Left lung (tissue), 4 donors: ENCODE measurements at regions not wholly inside any gene's neighbourhood (a gene's known extent, or its start where the extent isn't known, plus 50 kb on each side); places are given as distances from the start of the nearest gene placed in this dataset.
A peak's percentile ranks its signal among the peaks of the same experiment; 100 is the strongest.

Source experiments
- ATAC-seq: fragments of 200-7000 bp; cut with Tn5 transposase; one replicate; pipeline ENCODE4 v1.9.1; 2020; ENCODE audit warnings: moderate library complexity
- DNase-seq, 4 donors: peaks; one replicate each; pipeline ENCODE4 v3.0.0-alpha.2; 2013 to 2020
- H3K27ac ChIP-seq, 2 donors: fragments of 200-600 bp; sonication (generic) in 1 of 2; one replicate each; pipeline versions ENCODE4 v1.5.0 to v1.8.0; 2020 to 2021
- H3K27me3 ChIP-seq, 2 donors: fragments of 200-600 bp; sonication (generic) in 1 of 2; one replicate each; pipeline versions ENCODE4 v1.5.0 to v1.8.0; 2020 to 2021
- H3K36me3 ChIP-seq, 2 donors: fragments of 200-600 bp; sonication (generic) in 1 of 2; one replicate each; pipeline versions ENCODE4 v1.5.0 to v1.8.0; 2020 to 2021
- H3K4me1 ChIP-seq, 2 donors: fragments of 200-600 bp; one replicate each; pipeline ENCODE4 v1.8.0; 2021
- H3K4me3 ChIP-seq, 2 donors: fragments of 200-600 bp; sonication (generic) in 1 of 2; one replicate each; pipeline versions ENCODE4 v1.5.0 to v1.8.0; 2020 to 2021; ENCODE audit warnings: mild to moderate bottlenecking in 1 of 2
- H3K9me3 ChIP-seq, 2 donors: fragments of 200-600 bp; sonication (generic) in 1 of 2; one replicate each; pipeline versions ENCODE4 v1.5.0 to v1.8.0; 2020 to 2021
- intact Hi-C, 2 donors: fragments of 100-400 bp; cut with DNase I; formaldehyde crosslinking; loops; one replicate each; pipeline versions ENCODE4 v1.11.2 to v1.14.2; 2022
- TF ChIP-seq, protein P1 (sequence below), 2 donors: fragments of 200-600 bp; sonication (generic) in 1 of 2; IDR thresholded peaks; one replicate each; pipeline versions ENCODE4 v1.5.0 to v1.8.0; 2021; ENCODE audit warnings: antibody characterized with exemption in 2 of 2
- donor health status: DM: no; HTN: yes; CAD: no.
- donor health status: DM: no; HTN: no; CAD: no.

DNA sequence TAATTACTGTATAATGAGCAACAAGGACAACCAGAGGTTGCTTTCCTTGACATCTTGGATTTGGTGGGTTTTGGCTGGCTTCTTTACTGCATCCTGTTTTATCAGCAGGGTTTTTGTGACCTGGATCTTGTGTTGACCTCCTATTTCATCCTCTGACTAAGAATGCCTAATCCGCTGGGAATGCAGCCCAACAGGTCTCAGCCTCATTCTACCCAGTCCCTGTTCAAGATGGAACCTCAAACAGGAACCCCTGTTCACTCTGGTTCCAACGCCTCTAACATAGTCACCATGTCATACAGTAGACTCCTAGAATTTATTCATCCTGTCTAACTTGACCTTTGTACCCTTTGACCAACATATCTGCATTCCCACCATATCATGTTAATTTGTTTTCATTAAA, 183.8 kb upstream of the SOX9 start:
- H3K27me3 ChIP-seq = no peaks in the 10 kb centered on the region
- no peak overlapping the region for H3K4me3 ChIP-seq
- no peak for DNase-seq
- no peaks in the 10 kb centered on the region for H3K9me3 ChIP-seq
- H3K27ac ChIP-seq = no peak overlapping the region
- H3K4me1 ChIP-seq = no peaks in the 10 kb centered on the region
- TF ChIP-seq, protein P1, sequence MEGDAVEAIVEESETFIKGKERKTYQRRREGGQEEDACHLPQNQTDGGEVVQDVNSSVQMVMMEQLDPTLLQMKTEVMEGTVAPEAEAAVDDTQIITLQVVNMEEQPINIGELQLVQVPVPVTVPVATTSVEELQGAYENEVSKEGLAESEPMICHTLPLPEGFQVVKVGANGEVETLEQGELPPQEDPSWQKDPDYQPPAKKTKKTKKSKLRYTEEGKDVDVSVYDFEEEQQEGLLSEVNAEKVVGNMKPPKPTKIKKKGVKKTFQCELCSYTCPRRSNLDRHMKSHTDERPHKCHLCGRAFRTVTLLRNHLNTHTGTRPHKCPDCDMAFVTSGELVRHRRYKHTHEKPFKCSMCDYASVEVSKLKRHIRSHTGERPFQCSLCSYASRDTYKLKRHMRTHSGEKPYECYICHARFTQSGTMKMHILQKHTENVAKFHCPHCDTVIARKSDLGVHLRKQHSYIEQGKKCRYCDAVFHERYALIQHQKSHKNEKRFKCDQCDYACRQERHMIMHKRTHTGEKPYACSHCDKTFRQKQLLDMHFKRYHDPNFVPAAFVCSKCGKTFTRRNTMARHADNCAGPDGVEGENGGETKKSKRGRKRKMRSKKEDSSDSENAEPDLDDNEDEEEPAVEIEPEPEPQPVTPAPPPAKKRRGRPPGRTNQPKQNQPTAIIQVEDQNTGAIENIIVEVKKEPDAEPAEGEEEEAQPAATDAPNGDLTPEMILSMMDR (IDR thresholded peaks at IDR 0.05) = no peak
- H3K36me3 ChIP-seq = no peaks in the 10 kb centered on the region
- intact Hi-C loops = no loop called here
- ATAC-seq = no peak

DNA sequence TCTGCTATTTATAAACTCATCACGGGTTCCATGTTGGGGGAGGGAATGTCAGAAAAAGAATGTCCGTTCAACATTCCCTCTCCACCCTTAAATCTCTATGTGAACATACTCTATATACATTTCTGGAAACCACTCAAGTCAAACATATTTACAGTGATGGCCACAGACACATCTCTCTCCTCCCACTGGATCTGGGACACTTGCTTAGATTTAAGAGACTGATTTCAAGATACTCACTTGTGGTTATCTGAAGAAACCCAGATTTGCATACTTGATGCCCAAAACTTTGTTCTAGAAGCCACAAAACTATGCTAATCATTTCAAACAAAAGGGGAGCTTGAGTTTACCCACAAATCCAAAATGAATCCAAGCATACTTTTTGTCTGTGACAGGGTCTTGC, 182.9 kb upstream of the SOX9 start:
- no peaks in the 10 kb centered on the region for H3K9me3 ChIP-seq
- no peak for ATAC-seq
- intact Hi-C loops = no loop called here

DNA sequence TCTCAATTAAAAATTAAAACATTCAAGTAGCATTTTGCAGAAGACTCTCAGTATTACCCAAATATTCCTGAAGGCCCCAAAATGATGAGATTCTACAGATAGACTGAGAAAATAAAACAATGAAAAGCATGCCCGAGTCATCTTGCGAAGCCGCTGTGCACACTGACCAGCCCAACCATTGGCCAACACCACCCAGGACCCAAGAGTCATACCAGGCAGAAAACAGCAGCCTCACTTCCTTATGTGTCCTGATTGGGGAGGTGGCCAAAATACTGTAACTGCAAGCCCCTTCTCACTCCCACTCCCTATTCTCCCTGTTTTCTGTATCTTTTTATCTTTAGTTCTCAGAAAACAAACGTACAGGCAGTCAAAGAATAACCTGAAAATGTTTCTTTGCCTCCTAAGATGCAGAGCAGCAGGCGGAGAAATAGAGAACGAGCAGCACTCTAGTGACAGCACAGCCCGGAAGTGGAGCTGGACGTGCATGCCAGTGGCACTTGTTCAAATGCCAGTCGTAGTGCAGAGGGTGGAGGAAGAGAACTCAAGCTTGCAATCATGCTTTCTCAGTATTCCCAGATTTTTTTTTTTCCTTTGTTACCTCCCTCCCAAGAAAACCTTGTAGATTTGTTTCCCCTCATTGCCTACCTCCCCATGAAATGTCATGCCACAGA, 182.3 kb upstream of the SOX9 start:
- Histone ChIP-seq H3K4me3 (no peak overlapping the region), H3K4me1 (no peaks in the 10 kb centered on the region), H3K36me3 (no peaks in the 10 kb centered on the region), H3K27me3 (no peaks in the 10 kb centered on the region), H3K9me3 (no peaks in the 10 kb centered on the region), H3K27ac (no peak overlapping the region)
- TF ChIP-seq, protein P1 (IDR thresholded peaks at IDR 0.05) = no peak
- DNase-seq (peak in 1 of 4 donors; percentile 28), ATAC-seq (peak; percentile 77)
- intact Hi-C loops = no loop called here

More for the DNA sequence above, 182.9 kb upstream of the SOX9 start:
- no peak for DNase-seq
- no peaks in the 10 kb centered on the region for H3K36me3 ChIP-seq
- TF ChIP-seq, protein P1 (IDR thresholded peaks at IDR 0.05) = no peak
- H3K4me1 ChIP-seq = no peaks in the 10 kb centered on the region
- no peaks in the 10 kb centered on the region for H3K27me3 ChIP-seq
- no peak overlapping the region for H3K4me3 ChIP-seq
- no peak overlapping the region for H3K27ac ChIP-seq

DNA sequence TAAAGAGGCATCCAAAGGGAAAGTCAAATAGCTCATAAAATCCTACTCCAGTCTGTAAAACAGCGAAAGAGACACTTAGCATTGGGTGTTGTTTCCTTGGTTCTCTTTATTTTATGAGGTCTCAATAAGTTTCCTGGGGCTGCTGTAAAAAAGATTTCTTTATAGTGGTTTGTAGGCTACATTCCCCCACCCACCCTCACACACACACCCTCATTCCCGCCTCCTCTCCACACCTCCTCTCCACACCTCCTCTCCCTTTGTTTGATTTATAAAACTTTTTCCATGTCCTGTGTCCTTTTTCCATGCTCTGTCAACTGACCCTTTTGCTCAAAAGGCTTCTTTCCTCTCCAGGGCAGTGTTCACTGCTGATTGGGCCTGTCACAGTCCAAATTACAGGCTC, 178.9 kb upstream of the SOX9 start:
- H3K4me1 ChIP-seq = no peaks in the 10 kb centered on the region
- TF ChIP-seq, protein P1 (IDR thresholded peaks at IDR 0.05) = no peak
- intact Hi-C loops = no loop called here
- peaks cover 0 to 2% of the 10 kb centered on the region in 2 donors for H3K9me3 ChIP-seq
- H3K27ac ChIP-seq = no peak overlapping the region
- no peak for DNase-seq
- no peak for ATAC-seq
- H3K27me3 ChIP-seq = no peaks in the 10 kb centered on the region
- no peaks in the 10 kb centered on the region for H3K36me3 ChIP-seq
- H3K4me3 ChIP-seq = no peak overlapping the region

DNA sequence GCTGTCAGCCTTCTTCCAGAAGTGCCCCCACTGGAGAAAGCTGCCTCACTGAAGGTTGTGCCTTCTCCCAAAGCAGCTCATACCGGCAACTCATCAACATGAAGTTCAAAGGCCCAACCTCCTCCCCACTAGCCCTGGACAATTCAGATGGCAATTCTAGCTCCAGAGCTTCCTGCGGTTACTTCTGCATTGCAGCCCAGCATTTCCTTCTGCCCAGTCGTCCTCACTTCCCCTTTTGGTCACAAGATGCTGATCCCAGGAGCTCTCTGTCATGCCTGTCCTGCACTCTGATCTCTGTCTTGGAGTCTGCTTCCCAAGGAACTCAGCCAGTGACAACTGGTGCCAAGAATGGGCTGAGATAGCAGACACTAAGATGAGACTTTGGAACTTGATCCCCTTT, 178.2 kb upstream of the SOX9 start:
- intact Hi-C loops = no loop called here
- H3K4me1 ChIP-seq = no peaks in the 10 kb centered on the region
- H3K27ac ChIP-seq = no peak overlapping the region
- H3K27me3 ChIP-seq = no peaks in the 10 kb centered on the region
- DNase-seq (no peak), ATAC-seq (no peak)
- peaks cover 0 to 2% of the 10 kb centered on the region in 2 donors for H3K9me3 ChIP-seq
- H3K36me3 ChIP-seq = no peaks in the 10 kb centered on the region
- H3K4me3 ChIP-seq = no peak overlapping the region
- TF ChIP-seq, protein P1 (IDR thresholded peaks at IDR 0.05) = no peak
